PC-3 (cell line): ENCODE measurements at regions not wholly inside any gene's neighbourhood (a gene's known extent, or its start where the extent isn't known, plus 50 kb on each side); places are given as distances from the start of the nearest gene placed in this dataset.
"Not testable (repeated sequence)": the region's sequence is repeated elsewhere in the genome, so short reads cannot be mapped to it uniquely, and the experiment has no call there.

Source experiments
- CTCF ChIP-seq: fragments of 300-600 bp; sonication (generic); conservative IDR thresholded peaks from 2 replicates; pipeline ENCODE4 v1.5.1; 2017; ENCODE audit warnings: antibody characterized with exemption, low read depth, mild to moderate bottlenecking, low read length
- EZH2phosphoT487 ChIP-seq: fragments of 300-600 bp; sonication (generic); IDR thresholded peaks from 2 replicates; pipeline ENCODE4 v1.6.1; 2018; ENCODE audit warnings: mild to moderate bottlenecking, antibody characterized with exemption, low read length, borderline replicate concordance

- not testable (repeated sequence) for TF ChIP-seq CTCF, EZH2phosphoT487
Measured at GRCh38 chr1:121545899-121546298, 361.1 kb downstream of the SRGAP2C start.
